ENCODE measurements at regions not wholly inside any gene's neighbourhood (a gene's known extent, or its start where the extent isn't known, plus 50 kb on each side); places are given as distances from the start of the nearest gene placed in this dataset.

DNA sequence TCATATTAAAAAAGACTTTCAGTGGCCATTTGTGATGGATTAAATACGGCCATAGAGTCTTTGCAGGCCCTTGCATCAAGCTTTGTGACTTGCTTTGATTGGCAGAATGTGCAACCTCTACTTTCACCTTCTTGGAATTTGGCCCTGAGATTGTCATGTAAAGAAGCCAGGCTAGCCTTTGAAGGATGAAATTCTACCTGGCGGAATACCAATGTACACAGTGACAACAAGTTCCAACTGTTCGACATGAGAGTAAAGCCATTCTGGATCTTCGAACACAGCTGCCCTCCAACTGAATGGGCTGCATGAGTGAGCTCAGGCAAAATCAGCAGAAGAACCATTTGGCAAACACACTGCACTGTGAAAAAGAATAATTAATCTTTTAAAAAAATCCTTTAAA is 321.3 kb downstream of the PHF14 start:
- no peak for DNase-seq (ENCODE audit: low read depth)

DNA sequence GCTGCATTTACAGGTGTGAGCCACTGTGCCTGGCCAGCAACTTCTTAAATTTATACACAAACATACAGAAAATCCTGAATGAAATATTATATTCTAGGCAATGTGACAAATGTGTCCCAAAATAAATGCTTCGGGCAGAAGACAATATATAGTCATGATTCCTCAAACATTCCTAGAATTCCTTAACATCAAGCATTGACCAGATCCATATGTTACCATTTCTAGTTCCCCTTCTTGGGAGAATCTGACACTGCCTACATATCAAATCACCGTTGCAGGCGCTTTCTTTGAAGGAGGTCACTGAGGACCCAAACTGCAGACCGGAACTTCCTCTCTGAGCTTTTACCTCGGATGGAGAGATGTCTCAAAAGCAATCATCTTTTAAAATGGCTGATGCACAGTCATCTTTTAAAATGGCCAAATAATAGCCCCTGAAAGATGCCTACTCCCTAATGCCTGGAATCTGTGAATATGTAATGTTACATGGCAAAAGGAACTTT is 323.5 kb downstream of the PHF14 start:
- DNase-seq (ENCODE audit: low read depth) = no peak

DNA sequence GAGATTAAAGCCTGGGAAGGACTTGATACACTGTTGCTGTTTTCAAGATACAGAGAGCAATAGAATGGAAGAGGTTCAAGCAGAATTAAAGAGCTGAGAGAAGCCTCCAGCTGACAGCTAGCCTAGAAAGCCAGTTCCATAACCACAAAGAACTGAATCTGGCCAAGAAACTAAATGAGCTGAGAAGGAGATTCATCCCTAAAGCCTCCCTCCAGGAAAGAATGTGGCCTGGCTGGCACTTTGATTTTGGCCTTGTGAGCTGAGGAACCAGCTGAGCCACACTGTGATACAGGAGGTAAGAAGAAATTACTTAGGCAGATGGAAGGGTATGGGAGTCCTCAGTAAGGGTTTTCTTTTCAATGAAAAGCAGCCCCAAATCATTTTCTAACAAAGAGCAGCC is 324.1 kb downstream of the PHF14 start:
- no peak for DNase-seq (ENCODE audit: low read depth)

DNA sequence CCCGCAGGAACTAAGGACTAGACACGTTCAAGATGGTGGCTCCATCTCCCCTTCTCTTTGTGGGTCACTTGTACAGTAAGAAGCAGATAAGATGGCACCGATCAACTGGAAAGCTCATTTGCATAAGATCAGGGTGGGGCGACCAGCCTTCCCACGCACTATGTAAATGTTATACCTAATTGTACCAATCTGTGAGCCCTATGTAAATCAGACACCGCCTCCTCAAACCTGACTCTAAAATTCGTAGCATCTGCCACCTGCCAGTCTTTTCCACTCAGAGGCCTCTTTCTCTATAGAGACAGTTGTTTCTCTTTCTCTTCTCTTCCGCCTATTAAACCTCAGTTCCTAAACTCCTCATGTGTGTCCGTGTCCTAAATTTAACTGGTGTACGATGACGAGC is 324.5 kb downstream of the PHF14 start:
- DNase-seq (ENCODE audit: low read depth) = no peak

DNA sequence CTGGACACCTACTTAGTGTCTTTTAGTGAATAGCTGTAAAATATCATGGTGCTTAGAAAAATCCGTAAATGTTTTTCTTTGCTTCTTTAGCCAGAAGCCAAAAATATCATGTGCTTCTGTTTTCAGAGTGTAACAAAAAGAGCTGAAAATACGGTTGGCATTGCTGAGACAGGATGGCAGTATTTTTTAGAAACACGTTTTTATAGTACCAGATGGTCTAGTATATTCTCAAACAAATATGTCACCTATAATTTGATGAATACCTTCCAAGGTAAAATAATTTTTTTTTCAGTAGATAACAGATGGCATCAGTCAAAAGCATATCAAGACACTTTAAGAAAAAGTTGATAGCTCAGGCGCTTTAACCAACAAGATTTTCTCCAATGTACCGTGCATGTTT is 326.6 kb downstream of the PHF14 start:
- DNase-seq (ENCODE audit: low read depth) = no peak

DNA sequence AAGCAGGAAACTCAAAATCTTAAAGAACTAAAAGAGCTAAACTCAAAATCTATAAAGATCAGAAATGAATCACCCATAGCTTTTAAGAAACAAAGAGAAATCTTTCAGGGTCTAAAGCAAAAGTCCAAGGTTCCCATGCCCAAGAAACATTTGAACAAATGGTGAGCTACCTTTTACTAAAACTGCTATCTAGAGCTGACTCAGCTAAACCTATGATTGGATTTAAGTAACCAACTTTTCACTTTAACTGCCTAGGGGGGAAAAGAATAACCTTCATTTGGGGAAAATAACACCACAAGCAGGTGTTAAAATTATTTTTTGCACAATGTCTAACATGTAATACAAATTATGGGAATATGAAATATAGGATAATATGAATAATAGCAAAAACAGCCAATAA is 328.4 kb downstream of the PHF14 start:
- no peak for DNase-seq (ENCODE audit: low read depth)

DNA sequence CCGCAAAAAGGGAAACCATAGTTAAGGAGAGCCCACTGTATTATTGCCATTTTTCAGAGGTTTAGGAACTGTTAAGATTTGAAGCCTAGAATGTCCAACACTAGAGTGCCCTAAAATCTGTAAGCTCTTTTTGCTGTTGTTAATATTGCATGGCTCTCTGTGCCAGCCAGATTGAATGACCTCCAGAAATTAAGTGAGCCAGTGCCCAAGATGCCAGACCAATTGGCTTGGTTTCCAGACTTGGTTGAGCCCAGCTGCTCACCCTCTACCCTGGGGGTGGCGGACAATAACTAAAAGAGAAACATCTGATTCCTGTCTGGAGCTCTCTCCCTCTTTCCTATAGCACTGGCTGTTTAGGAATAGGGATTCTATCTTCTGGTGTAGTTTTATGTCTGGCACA is 340.1 kb downstream of the PHF14 start:
- DNase-seq (ENCODE audit: low read depth) = no peak

DNA sequence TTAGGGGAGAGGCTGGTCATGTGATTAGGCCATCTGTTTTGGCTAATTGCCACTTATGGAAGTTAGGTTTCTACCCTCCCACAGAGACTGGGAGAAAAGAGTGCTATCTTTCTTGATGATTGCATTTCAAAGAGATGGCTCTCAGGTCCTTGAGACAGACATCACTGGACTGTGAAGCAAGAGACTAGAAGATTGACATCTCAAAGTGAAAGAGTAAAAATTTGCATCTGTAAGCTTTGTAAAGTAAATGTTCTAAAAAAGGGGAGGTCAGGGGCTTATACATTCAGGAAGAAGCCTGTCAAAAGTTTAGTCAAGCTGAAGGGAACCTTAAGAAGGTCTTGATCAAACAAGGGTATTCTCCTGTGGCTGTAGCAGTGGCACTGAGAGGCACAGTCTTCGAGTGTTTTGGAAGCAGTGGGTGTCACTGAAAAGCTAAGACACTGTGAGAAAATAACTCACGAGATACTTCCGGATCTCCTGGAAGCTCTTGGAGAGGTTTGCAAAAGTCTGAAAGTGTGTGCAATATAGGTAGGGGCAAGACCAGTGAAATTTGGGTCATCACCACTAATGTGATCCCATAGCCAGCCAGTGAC is 342.1 kb downstream of the PHF14 start:
- DNase-seq (ENCODE audit: low read depth) = no peak

DNA sequence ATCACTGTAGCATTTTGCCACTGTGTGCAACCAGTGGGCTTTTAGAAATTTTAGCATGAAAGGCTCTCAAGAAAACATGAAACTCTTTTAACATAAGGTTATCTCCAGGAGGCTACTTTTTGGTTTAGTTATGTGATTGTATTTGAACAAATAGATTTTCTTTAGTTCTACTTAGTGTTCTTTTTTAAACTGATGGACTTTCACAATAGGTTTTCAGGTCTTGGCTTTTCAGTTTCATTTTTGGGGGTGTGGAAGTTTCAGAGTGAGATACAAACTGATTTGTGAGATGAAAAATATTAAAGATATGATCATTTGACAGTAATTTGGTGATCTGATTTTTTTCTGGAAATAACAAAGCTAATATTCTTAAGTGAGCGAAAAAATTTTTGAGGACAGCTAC is 344.1 kb downstream of the PHF14 start:
- DNase-seq (ENCODE audit: low read depth) = no peak

DNA sequence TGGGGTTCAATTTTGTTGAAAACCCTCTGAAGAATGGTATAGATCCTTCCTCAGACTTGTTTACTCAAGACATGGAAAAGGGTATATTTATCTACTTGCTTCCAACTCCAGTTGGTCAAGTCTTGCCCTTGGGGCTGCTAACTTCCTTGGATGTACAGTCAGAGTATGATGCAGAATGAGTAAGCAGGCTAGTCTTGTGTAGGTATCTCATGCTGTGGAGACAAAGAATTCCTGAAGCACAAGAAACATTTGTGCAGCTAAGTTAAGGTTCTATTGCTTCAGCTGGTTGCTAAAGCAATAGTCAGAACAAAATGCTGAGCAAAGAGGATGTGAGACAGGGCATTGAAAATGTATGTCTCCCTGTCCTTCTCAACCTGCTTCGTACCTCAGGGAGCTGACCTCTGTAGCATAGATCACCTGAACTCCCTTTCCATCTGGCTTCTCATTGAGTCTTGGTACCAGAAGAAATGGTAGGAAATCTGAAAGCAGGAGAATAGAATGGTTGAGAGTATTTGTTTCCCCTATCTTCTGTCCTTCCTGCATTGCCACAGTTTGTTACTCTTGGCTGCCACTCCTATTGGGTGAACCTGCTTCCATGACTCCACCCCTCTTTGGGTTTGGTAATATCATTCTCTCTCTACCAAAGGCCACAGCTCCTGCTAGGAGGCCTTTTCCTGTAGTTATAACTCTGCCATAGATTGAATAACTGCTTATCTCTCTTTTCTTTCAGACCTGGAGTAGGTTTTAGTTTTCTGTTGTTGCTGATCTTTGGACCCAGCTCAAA is 346.0 kb downstream of the PHF14 start:
- peak; percentile 18 for DNase-seq (ENCODE audit: low read depth)

Data from iris pigment epithelial cell (primary cell).